ENCODE measurements at regions not wholly inside any gene's neighbourhood (a gene's known extent, or its start where the extent isn't known, plus 50 kb on each side); places are given as distances from the start of the nearest gene placed in this dataset.
A peak's percentile ranks its signal among the peaks of the same experiment; 100 is the strongest.

GRCh38 chr15:98308117-98308516, 340.2 kb upstream of the IGF1R start:
- no peaks in the 10 kb centered on the region for H3K9me3 ChIP-seq
- ATAC-seq, result no peak
- H3K4me3 ChIP-seq, result no peak overlapping the region
- no peak for TF ChIP-seq CTCF (IDR thresholded peaks at IDR 0.05)
- intact Hi-C loops (cut with DNase I, micrococcal nuclease), result no loop called here
- no peak for DNase-seq
- no peaks in the 10 kb centered on the region for H3K36me3 ChIP-seq (ENCODE audit: low read depth)
- no peaks in the 10 kb centered on the region for H3K4me1 ChIP-seq (ENCODE audit: low read depth)

- peak; percentile 41 for TF ChIP-seq CTCF (IDR thresholded peaks at IDR 0.05)
- Histone ChIP-seq H3K9me3 (no peaks in the 10 kb centered on the region), H3K4me3 (no peak overlapping the region), H3K4me1 (ENCODE audit: low read depth) (no peaks in the 10 kb centered on the region), H3K36me3 (ENCODE audit: low read depth) (no peaks in the 10 kb centered on the region)
- intact Hi-C loops (cut with DNase I, micrococcal nuclease), result loop anchor here (5.0 kb wide), 1 partner anchor 111 kb away; no protein-coding TSS in a partner anchor
- peak in 2 of 3 donors; percentile 45 to 95 for DNase-seq
- ATAC-seq, result peak; percentile 55
Observed at GRCh38 chr15:98311566-98312188, 336.7 kb upstream of the IGF1R start.

GRCh38 chr15:98312913-98313312, 335.4 kb upstream of the IGF1R start:
- intact Hi-C loops (cut with DNase I, micrococcal nuclease), result loop anchor here (5.0 kb wide), 1 partner anchor 109 kb away; no protein-coding TSS in a partner anchor
- no peak for TF ChIP-seq CTCF (IDR thresholded peaks at IDR 0.05)
- no peak for ATAC-seq
- no peaks in the 10 kb centered on the region for H3K9me3 ChIP-seq
- no peaks in the 10 kb centered on the region for H3K36me3 ChIP-seq (ENCODE audit: low read depth)
- no peak overlapping the region for H3K4me3 ChIP-seq
- no peak for DNase-seq
- H3K4me1 ChIP-seq (ENCODE audit: low read depth), result no peaks in the 10 kb centered on the region

- no peak overlapping the region for H3K4me3 ChIP-seq
- no peaks in the 10 kb centered on the region for H3K36me3 ChIP-seq (ENCODE audit: low read depth)
- H3K9me3 ChIP-seq, result no peaks in the 10 kb centered on the region
- ATAC-seq, result no peak
- no peak for DNase-seq
- H3K4me1 ChIP-seq (ENCODE audit: low read depth), result no peaks in the 10 kb centered on the region
- TF ChIP-seq CTCF (IDR thresholded peaks at IDR 0.05), result no peak
- intact Hi-C loops (cut with DNase I, micrococcal nuclease), result no loop called here
Observed at GRCh38 chr15:98315971-98316370, 332.4 kb upstream of the IGF1R start.

GRCh38 chr15:98321896-98322295, 326.4 kb upstream of the IGF1R start:
- ATAC-seq (no peak), DNase-seq (no peak)
- intact Hi-C loops (cut with DNase I, micrococcal nuclease), result no loop called here
- no peak for TF ChIP-seq CTCF (IDR thresholded peaks at IDR 0.05)
- H3K36me3 ChIP-seq (ENCODE audit: low read depth), result no peaks in the 10 kb centered on the region
- H3K9me3 ChIP-seq, result no peaks in the 10 kb centered on the region
- no peaks in the 10 kb centered on the region for H3K4me1 ChIP-seq (ENCODE audit: low read depth)
- H3K4me3 ChIP-seq, result no peak overlapping the region

- ATAC-seq, result no peak
- Histone ChIP-seq H3K36me3 (ENCODE audit: low read depth) (no peaks in the 10 kb centered on the region), H3K9me3 (no peaks in the 10 kb centered on the region), H3K4me1 (ENCODE audit: low read depth) (no peaks in the 10 kb centered on the region), H3K4me3 (no peak overlapping the region)
- DNase-seq, result no peak
- TF ChIP-seq CTCF (IDR thresholded peaks at IDR 0.05), result no peak
- intact Hi-C loops (cut with DNase I, micrococcal nuclease), result no loop called here
Observed at GRCh38 chr15:98322581-98322980, 325.8 kb upstream of the IGF1R start.
